HG03097 (cell line): ENCODE measurements at regions not wholly inside any gene's neighbourhood (a gene's known extent, or its start where the extent isn't known, plus 50 kb on each side); places are given as distances from the start of the nearest gene placed in this dataset.
A peak's percentile ranks its signal among the peaks of the same experiment; 100 is the strongest.

Source experiments
- ATAC-seq: cut with Tn5 transposase; IDR thresholded peaks from one replicate; pipeline ENCODE4 v1.9.1; 2021; ENCODE audit not compliant: unreplicated experiment, low FRiP score

- no peak for ATAC-seq
These were observed 264.7 kb upstream of the SESN3 start for GRCh38 chr11:95495706-95496105.

DNA sequence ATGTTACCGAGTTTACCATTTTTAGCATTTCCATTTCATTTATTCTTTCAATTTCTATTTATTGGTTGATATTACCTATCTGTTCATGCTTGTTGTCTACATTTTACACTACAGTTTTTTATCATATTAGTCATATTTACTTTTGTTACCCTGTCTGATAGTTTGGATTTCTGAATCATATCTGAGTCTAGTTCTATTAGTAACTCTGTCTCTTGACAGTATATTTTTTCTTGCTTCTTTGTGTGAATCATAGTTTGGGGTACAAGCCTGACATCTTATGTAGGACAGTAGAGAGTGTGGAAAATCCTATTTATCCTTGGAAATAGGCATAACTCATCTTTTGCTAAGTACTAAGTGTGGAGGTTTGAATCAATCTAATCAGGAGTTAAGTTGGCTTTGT lies 263.9 kb upstream of the SESN3 start:
- ATAC-seq: no peak

DNA sequence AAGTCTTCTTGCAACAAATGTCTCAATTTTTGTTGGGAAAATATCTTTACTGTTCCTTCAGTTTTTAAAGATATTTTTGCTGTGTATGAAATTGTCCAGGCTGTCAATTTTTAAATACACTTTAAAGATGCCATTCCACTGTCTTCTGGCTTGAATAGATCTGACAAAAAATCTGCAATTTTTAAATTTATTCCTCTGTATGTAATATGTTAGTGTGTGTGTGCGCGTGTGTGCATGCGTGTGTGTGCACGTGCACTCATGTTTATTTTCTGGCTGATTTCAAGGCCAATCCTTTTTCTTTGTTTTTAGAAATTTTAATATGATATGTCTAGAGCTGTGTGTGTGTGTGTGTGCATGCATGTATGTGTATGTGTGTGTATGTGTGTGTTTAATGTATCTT lies 263.2 kb upstream of the SESN3 start:
- ATAC-seq: no peak

DNA sequence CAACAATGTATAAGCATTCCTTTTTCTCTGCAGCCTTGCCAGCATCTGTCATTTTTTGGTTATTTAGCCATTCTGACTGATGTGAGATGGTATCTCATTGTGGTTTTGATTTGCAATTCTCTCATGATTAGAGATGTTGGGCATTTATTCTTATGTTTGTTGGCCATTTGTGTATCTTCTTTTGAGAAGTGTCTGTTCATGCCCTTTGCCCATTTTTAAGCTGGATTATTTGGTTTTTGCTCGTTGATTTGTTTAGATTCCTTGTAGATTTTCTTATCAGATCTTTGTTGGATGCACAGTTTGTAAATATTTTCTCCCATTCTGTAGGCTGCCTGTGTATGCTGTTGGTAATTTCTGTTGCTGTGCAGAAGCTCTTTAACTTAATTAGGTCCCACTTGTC lies 259.6 kb upstream of the SESN3 start:
- no peak for ATAC-seq

- no peak for ATAC-seq
These were observed 256.9 kb upstream of the SESN3 start for GRCh38 chr11:95487938-95488337.

GRCh38 chr11:95487391-95487790 lies 256.4 kb upstream of the SESN3 start:
- ATAC-seq: peak; percentile 100

GRCh38 chr11:95486979-95487378 lies 256.0 kb upstream of the SESN3 start:
- ATAC-seq: no peak

DNA sequence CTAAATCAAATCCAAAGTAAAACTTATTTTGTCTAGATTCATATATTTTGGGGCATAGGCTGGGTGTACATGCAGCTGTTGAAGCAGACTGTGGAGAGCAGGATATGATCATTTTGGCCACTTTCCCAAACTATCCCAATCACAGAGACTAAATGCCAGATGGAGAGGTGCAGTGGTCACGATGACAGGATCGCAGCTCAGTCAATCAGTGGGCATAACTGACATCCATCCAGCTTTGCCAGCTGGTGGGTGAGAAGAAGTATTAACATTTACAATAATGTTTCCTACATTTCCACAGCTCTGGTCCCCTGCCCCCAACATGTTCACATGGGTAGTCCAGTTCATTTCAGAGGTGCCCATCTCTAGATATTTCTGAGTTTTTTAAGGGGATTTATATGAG lies 255.5 kb upstream of the SESN3 start:
- no peak for ATAC-seq

- no peak for ATAC-seq
These were observed 254.3 kb upstream of the SESN3 start for GRCh38 chr11:95485115-95485900.

GRCh38 chr11:95483339-95483738 lies 252.3 kb upstream of the SESN3 start:
- no peak for ATAC-seq

DNA sequence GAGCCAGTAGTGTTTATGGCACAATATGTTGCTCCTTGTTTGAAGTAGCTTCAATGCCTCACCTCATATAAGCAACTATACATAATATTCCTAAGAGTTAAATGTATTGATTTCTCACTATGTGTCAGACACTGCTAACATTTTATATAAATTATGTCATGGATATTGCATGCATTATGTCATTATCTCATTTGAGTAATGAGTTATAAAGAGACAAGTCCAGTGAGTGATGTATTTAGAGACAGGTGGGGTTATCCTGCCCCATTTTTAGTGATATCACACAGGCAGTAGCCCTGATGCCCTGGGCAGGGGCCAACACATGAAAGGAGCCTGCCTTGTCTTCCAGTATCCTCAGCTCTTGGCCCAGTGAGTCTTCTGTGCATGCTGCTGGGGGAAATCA lies 247.0 kb upstream of the SESN3 start:
- ATAC-seq: no peak

- no peak for ATAC-seq
These were observed 238.3 kb upstream of the SESN3 start for GRCh38 chr11:95469258-95469657.

DNA sequence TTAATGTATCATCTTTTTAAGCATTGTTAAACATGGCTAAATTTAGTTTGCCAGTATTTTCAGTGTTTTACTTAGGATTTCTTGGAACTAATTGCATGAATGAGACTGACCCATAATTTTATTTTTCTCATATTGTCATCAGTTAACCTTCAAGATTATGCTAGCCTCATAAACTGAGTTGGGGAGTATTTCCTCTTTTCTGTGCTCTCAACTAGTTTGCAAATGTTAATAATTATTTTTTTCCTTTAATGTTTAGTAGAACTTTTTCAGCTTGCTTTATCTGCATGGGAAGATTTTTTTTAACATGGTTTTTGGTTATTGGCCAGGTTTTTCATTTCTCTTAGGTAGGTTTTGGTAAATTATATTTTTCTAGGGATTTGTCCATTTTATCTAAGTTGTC lies 235.4 kb upstream of the SESN3 start:
- ATAC-seq: no peak

DNA sequence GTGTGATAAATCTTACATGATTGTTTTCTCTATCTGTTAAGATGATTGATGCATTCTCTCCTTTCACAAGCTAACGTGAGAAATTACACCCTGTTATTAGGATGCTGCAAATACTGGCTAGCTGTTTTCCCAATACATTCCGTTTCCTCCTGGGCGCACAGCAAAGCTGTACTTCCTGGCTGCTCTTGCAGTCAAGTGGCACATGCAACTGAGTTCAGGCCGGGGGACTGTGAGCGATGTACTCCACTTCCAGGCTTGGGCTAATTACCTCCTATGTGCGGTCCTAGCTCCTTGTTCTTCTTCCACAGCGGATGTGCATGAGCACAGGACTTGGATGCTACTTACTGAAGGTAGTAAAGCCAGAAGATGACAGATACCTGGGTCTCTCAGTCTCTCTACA lies 234.9 kb upstream of the SESN3 start:
- ATAC-seq: no peak

- ATAC-seq: no peak
These were observed 230.9 kb upstream of the SESN3 start for GRCh38 chr11:95461858-95462257.

DNA sequence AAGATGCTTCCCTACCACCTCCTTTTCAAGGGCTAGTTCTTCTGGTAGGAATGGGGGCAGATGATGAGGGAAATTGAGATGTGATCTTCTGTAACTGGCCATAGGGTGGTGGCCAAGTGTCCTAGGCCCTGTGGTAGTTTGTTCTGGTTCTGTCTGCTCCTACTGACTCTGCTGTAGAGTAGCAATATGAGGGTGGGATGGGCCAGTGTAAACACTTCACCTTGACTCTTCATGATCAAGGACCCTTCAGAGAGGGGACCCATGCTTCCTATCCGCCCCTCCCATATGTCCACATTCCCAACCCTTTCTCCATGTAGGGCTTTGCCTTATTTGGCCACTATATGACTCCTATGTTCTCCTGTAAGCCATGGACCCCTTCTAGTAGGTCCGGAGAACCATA lies 230.3 kb upstream of the SESN3 start:
- ATAC-seq: no peak

DNA sequence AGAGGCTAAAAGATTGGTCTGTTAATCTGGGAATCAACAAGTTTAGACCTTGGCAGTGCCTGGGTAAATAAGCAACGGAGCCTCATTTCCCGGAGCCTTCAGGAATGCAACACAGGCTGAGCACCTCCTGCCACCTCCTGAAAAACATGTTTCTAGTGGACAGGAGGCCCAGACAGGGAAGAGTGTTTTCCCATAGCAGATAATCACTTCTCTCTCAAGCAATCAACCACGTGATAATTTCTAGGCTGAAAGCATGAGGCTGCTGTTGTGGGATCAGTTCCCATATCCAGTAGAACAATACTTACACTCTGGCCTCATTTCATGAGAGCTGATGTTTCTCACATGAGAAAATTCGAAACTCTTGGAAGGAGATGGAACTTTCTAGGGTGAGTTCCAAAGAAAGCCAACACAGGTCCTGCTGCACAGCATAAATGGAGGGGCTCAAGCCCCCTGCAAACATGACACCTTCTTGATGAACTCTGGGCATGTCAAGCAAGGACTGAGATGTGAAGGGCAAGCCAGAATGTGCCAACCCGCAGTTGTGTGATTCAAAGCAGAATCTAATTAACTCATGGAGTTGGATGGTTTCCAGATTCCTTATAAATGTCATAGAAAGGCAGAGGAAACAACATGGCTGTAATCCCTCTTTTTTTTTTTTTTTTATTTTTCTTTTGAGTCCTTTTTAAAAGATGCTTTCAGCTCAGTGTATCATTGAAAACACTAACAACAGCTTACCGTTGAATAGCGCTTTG lies 228.5 kb upstream of the SESN3 start:
- ATAC-seq: no peak

GRCh38 chr11:95456714-95457491 lies 225.9 kb upstream of the SESN3 start:
- no peak for ATAC-seq

DNA sequence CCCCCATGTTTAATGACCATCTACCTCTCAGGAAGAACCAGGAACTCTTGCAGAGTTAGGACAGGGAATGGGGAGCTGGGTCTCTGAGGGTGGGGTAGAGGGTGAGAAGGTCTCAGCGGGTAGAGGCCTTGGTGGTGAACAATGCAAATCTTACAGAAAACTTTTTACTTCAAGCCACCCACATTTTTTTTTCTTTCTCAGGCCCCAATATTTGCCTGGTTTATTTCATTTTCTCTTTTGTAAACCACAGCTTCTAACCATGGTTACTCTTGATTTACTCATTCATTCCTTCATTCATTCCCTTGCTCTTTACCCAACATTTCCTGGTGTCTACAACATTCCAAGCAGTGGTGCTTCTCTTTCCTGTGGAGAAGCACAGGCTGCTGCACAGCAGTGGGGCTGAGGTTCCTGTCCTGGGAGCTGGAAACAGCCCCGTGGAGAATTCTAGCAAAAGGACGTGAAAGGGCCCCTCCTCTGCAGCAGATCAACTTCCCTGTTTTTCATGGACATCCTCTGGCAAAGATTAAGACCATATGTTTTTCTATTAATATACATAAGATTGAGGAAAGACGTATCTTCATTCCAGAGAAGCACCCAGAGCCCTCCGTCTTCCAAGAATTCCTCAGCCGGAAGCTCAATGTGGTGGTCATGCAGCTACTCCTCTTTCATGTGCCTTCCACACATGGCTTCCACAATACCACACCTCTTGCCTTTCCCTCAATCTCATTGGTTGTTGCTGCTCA lies 224.4 kb upstream of the SESN3 start:
- no peak for ATAC-seq

GRCh38 chr11:95453616-95454171 lies 222.7 kb upstream of the SESN3 start:
- no peak for ATAC-seq
